HG03175 (cell line): ENCODE measurements at regions not wholly inside any gene's neighbourhood (a gene's known extent, or its start where the extent isn't known, plus 50 kb on each side); places are given as distances from the start of the nearest gene placed in this dataset.

ENCODE experiments used
- ATAC-seq: cut with Tn5 transposase; IDR thresholded peaks from one replicate; pipeline ENCODE4 v1.9.1; 2021; ENCODE audit warnings: mild to moderate bottlenecking, moderate library complexity; ENCODE audit not compliant: unreplicated experiment

GRCh38 chr11:26204839-26205238, 127.1 kb upstream of the ANO3 start:
- ATAC-seq, result no peak

GRCh38 chr11:26219183-26220117, 112.5 kb upstream of the ANO3 start:
- no peak for ATAC-seq

GRCh38 chr11:26225646-26226045, 106.3 kb upstream of the ANO3 start:
- ATAC-seq, result no peak

- ATAC-seq, result peak; percentile 76
Observed at GRCh38 chr11:26227301-26227746, 104.6 kb upstream of the ANO3 start.

- ATAC-seq, result no peak
Observed at GRCh38 chr11:26227883-26228502, 103.9 kb upstream of the ANO3 start.

GRCh38 chr11:26228778-26229177, 103.2 kb upstream of the ANO3 start:
- no peak for ATAC-seq

- ATAC-seq, result no peak
Observed at GRCh38 chr11:26229257-26229656, 102.7 kb upstream of the ANO3 start.

GRCh38 chr11:26229981-26230380, 101.9 kb upstream of the ANO3 start:
- ATAC-seq, result no peak

GRCh38 chr11:26231252-26231661, 100.7 kb upstream of the ANO3 start:
- no peak for ATAC-seq

GRCh38 chr11:26234451-26234850, 97.5 kb upstream of the ANO3 start:
- no peak for ATAC-seq

GRCh38 chr11:26243426-26243825, 88.5 kb upstream of the ANO3 start:
- ATAC-seq, result no peak

GRCh38 chr11:26244207-26244606, 87.7 kb upstream of the ANO3 start:
- no peak for ATAC-seq

- no peak for ATAC-seq
Observed at GRCh38 chr11:26245046-26245445, 86.9 kb upstream of the ANO3 start.

- no peak for ATAC-seq
Observed at GRCh38 chr11:26247340-26247739, 84.6 kb upstream of the ANO3 start.

- no peak for ATAC-seq
Observed at GRCh38 chr11:26248661-26249060, 83.3 kb upstream of the ANO3 start.

- ATAC-seq, result no peak
Observed at GRCh38 chr11:26254378-26254777, 77.6 kb upstream of the ANO3 start.

- no peak for ATAC-seq
Observed at GRCh38 chr11:26263769-26264168, 68.2 kb upstream of the ANO3 start.

GRCh38 chr11:26264266-26264665, 67.7 kb upstream of the ANO3 start:
- ATAC-seq, result no peak

GRCh38 chr11:26268980-26269660, 62.8 kb upstream of the ANO3 start:
- no peak for ATAC-seq

- no peak for ATAC-seq
Observed at GRCh38 chr11:26271666-26272065, 60.3 kb upstream of the ANO3 start.

GRCh38 chr11:26276798-26277424, 55.0 kb upstream of the ANO3 start:
- ATAC-seq, result peak; percentile 94
